GM12878 (cell line): ENCODE measurements at regions not wholly inside any gene's neighbourhood (a gene's known extent, or its start where the extent isn't known, plus 50 kb on each side); places are given as distances from the start of the nearest gene placed in this dataset.

Source experiments
- ATAC-seq: fragments of 200-7000 bp; cut with Tn5 transposase; 3 replicates; pipeline ENCODE4 v1.9.1; 2020; ENCODE audit warnings: mild to moderate bottlenecking, moderate library complexity
- BruUV-seq: library from RNA; stranded (reverse); fragments of 400-500 nt; replicated peaks from 2 replicates; lab custom pipeline; 2021; lab: Mats Ljungman, UMichigan
- CTCF ChIA-PET: fragments of 300-600 bp; sonication (Branson Sonifier 250); formaldehyde crosslinking; extraction: SDS; loops from one replicate; lab custom pipeline; 2021; ENCODE audit warnings: inconsistent platforms; lab: Yijun Ruan, JAX
- POLR2A ChIA-PET: fragments of 350-600 bp; formaldehyde crosslinking; extraction: SDS; loops from one replicate; lab custom pipeline; 2021; ENCODE audit warnings: inconsistent platforms; lab: Charles Lee
- RAD21 ChIA-PET: fragments of 300-600 bp; sonication (Branson Sonifier 250); formaldehyde crosslinking; loops from one replicate; lab custom pipeline; 2023; ENCODE audit warnings: antibody characterized with exemption; ENCODE audit not compliant: unreplicated experiment; lab: Charles Lee
- SMC1A ChIA-PET: fragments of 300-600 bp; sonication (Branson Sonifier 250); formaldehyde crosslinking; loops from one replicate; lab custom pipeline; 2023; ENCODE audit not compliant: unreplicated experiment, uncharacterized antibody; lab: Charles Lee
- DNase-seq: peaks from one replicate; pipeline ENCODE4 v3.0.0-alpha.2; 2011; ENCODE audit warnings: low read depth, low spot score
- FAIRE-seq: peaks from 3 replicates; lab custom pipeline; 2011; peaks lifted over from hg19 to GRCh38; lab: Jason Lieb, UNC
- H2AFZ ChIP-seq: 2 replicates; pipeline ENCODE4 v1.6.0; 2011; ENCODE audit warnings: low read depth, low read length, control low read depth; ENCODE audit not compliant: control insufficient read depth
- H3K27ac ChIP-seq: 2 replicates; pipeline ENCODE4 v1.5.1; 2011; ENCODE audit warnings: control low read depth; ENCODE audit not compliant: control insufficient read depth, insufficient read depth
- H3K27me3 ChIP-seq, 2 experiments: replicated peaks in 1 of 2; 2 replicates each; pipeline versions ENCODE4 v1.6.0 to v1.6.1; 2011; ENCODE audit warnings: low read length in 1 of 2; ENCODE audit not compliant: control insufficient read depth in 2 of 2, insufficient read depth in 2 of 2
- H3K36me3 ChIP-seq, 2 experiments: 2 replicates each; pipeline ENCODE4 v1.5.1; 2011; ENCODE audit warnings: low read length in 1 of 2; ENCODE audit not compliant: control insufficient read depth in 2 of 2, insufficient read depth in 2 of 2
- H3K4me1 ChIP-seq: 2 replicates; pipeline ENCODE4 v1.6.1; 2011; ENCODE audit warnings: mild to moderate bottlenecking, low read length, moderate library complexity, mixed read lengths; ENCODE audit not compliant: control insufficient read depth, insufficient read depth
- H3K4me2 ChIP-seq: 2 replicates; pipeline ENCODE4 v1.6.0; 2011; ENCODE audit warnings: control low read depth; ENCODE audit not compliant: control insufficient read depth, insufficient read depth
- H3K4me3 ChIP-seq: fragments of 200-600 bp; sonication (generic); 2 replicates; pipeline ENCODE4 v1.5.1; 2016
- H3K79me2 ChIP-seq: 2 replicates; pipeline ENCODE4 v1.6.0; 2011; ENCODE audit warnings: low read length; ENCODE audit not compliant: control insufficient read depth, insufficient read depth
- H3K9ac ChIP-seq: 2 replicates; pipeline ENCODE4 v1.8.0; 2011; ENCODE audit warnings: low read length, control low read depth, mixed read lengths; ENCODE audit not compliant: control insufficient read depth, insufficient read depth
- H3K9me3 ChIP-seq: replicated peaks from 3 replicates; pipeline ENCODE4 v1.5.1; 2011; ENCODE audit warnings: mild to moderate bottlenecking, low read length; ENCODE audit not compliant: control insufficient read depth, insufficient read depth
- H4K20me1 ChIP-seq: 2 replicates; pipeline ENCODE4 v1.6.0; 2011; ENCODE audit not compliant: control insufficient read depth, insufficient read depth
- BCLAF1 ChIP-seq: fragments of 450-650 bp; IDR thresholded peaks from 2 replicates; pipeline ENCODE4 v1.6.1; 2017; ENCODE audit warnings: antibody characterized with exemption, mild to moderate bottlenecking, moderate library complexity
- NR2C1 ChIP-seq: fragments of 450-650 bp; IDR thresholded peaks from 2 replicates; pipeline ENCODE4 v1.6.1; 2017; ENCODE audit warnings: antibody characterized with exemption, mild to moderate bottlenecking, moderate library complexity
- RAD21 ChIP-seq: IDR thresholded peaks from 2 replicates; pipeline ENCODE4 v1.6.1; 2011; ENCODE audit warnings: mild to moderate bottlenecking, low read depth, low read length, moderate library complexity; ENCODE audit not compliant: insufficient read depth
- RBBP5 ChIP-seq: fragments of 200-600 bp; sonication (generic); conservative IDR thresholded peaks from 2 replicates; pipeline ENCODE4 v1.6.1; 2016
- SIN3A ChIP-seq: IDR thresholded peaks from 2 replicates; pipeline ENCODE4 v1.6.1; 2012; ENCODE audit warnings: low read depth, low read length, improper control_type of control experiment
- SKIL ChIP-seq: fragments of 450-650 bp; IDR thresholded peaks from 2 replicates; pipeline ENCODE4 v1.6.1; 2017; ENCODE audit warnings: mild to moderate bottlenecking, low read depth, inconsistent platforms; ENCODE audit not compliant: poor library complexity, severe bottlenecking
- TCF12 ChIP-seq: IDR thresholded peaks from 2 replicates; pipeline ENCODE4 v1.6.1; 2011; ENCODE audit warnings: low read depth, mild to moderate bottlenecking, low read length
- ZNF274 ChIP-seq: IDR thresholded peaks from one replicate; pipeline ENCODE4 v1.8.0; 2011; ENCODE audit not compliant: insufficient read length, insufficient read depth
- ZNF384 ChIP-seq: IDR thresholded peaks from 2 replicates; pipeline ENCODE4 v1.6.1; 2012; ENCODE audit warnings: low read depth, mild to moderate bottlenecking, low read length, improper control_type of control experiment, borderline replicate concordance
- WGBS: methylation state at CpG from one replicate; pipeline ENCODE4 v1.1.6; 2016; ENCODE audit warnings: low lambda C conversion rate; ENCODE audit not compliant: insufficient replicate concordance, insufficient coverage; ENCODE audit errors: missing lambda C conversion rate; 5-methylcytosine and 5-hydroxymethylcytosine counted together
- in situ Hi-C: fragments of 300-500 bp; cut with MboI; formaldehyde crosslinking; loops from 9 replicates; pipeline ENCODE4 v1.14.3; 2018; ENCODE audit warnings: mixed read lengths
- intact Hi-C: fragments of 100-400 bp; cut with micrococcal nuclease; formaldehyde crosslinking; loops from one replicate; pipeline ENCODE4 v1.14.2; 2022; ENCODE audit not compliant: unreplicated experiment
- TF ChIP-seq, protein P1 (sequence below): fragments of 450-650 bp; formaldehyde crosslinking; IDR thresholded peaks from 2 replicates; pipeline ENCODE4 v1.5.0; 2022; ENCODE audit warnings: mild to moderate bottlenecking, missing genetic modification characterization

DNA sequence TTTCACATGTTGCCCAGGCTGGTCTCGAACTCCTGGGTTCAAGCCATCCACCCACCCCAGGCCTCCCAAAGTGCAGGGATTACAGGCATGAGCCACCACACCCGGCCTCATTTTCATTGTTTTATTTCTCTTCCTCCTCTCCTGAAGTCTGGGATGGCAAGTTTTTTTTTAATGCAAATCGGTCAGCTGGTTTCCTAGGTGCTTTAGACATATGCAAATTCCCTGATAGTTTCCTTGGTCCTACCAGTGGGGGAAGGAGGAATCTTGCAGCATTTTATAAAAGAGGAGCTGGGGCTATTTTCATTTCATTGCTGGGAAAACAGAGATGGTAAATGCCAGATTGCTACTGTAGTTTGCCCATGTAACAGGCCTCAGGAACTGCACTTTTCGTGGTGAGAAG lies 179.4 kb downstream of the ACTL7B start:
- no peak overlapping the region for H3K9ac ChIP-seq
- H3K27me3 ChIP-seq: no peaks in the 10 kb centered on the region; a peak in 1 of 4 replicates
- intact Hi-C loops (no loop called here), in situ Hi-C loops (no loop called here)
- ChIA-PET POLR2A (no interaction called here), SMC1A (no interaction called here), RAD21 (no interaction called here), CTCF (no interaction called here)
- H4K20me1 ChIP-seq: no peaks in the 10 kb centered on the region
- no peak overlapping the region for H3K27ac ChIP-seq
- no peak overlapping the region for H3K4me3 ChIP-seq
- FAIRE-seq (no peak), DNase-seq (no peak), ATAC-seq (no peak)
- H3K79me2 ChIP-seq: no peaks in the 10 kb centered on the region
- H3K4me1 ChIP-seq: no peaks in the 10 kb centered on the region
- no peak for TF ChIP-seq ZNF274
- TF ChIP-seq RAD21: no peak
- TF ChIP-seq RBBP5: no peak
- TF ChIP-seq NR2C1: no peak
- TF ChIP-seq TCF12: no peak
- TF ChIP-seq SKIL: no peak
- TF ChIP-seq ZNF384: no peak
- TF ChIP-seq, protein P1, sequence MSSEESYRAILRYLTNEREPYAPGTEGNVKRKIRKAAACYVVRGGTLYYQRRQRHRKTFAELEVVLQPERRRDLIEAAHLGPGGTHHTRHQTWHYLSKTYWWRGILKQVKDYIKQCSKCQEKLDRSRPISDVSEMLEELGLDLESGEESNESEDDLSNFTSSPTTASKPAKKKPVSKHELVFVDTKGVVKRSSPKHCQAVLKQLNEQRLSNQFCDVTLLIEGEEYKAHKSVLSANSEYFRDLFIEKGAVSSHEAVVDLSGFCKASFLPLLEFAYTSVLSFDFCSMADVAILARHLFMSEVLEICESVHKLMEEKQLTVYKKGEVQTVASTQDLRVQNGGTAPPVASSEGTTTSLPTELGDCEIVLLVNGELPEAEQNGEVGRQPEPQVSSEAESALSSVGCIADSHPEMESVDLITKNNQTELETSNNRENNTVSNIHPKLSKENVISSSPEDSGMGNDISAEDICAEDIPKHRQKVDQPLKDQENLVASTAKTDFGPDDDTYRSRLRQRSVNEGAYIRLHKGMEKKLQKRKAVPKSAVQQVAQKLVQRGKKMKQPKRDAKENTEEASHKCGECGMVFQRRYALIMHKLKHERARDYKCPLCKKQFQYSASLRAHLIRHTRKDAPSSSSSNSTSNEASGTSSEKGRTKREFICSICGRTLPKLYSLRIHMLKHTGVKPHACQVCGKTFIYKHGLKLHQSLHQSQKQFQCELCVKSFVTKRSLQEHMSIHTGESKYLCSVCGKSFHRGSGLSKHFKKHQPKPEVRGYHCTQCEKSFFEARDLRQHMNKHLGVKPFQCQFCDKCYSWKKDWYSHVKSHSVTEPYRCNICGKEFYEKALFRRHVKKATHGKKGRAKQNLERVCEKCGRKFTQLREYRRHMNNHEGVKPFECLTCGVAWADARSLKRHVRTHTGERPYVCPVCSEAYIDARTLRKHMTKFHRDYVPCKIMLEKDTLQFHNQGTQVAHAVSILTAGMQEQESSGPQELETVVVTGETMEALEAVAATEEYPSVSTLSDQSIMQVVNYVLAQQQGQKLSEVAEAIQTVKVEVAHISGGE (CRISPR knock-in tag): no peak
- no peak for TF ChIP-seq SIN3A
- TF ChIP-seq BCLAF1: no peak
- 16% methylated on average over 4 of the region's 4 CpGs for WGBS
- H3K9me3 ChIP-seq: no peaks in the 10 kb centered on the region
- no peaks in the 10 kb centered on the region for H3K36me3 ChIP-seq
- no TSS peak for BruUV-seq
- no peak overlapping the region for H3K4me2 ChIP-seq
- no peak overlapping the region for H2AFZ ChIP-seq
